Upper lobe of left lung (tissue), 6 donors: ENCODE measurements at regions not wholly inside any gene's neighbourhood (a gene's known extent, or its start where the extent isn't known, plus 50 kb on each side); places are given as distances from the start of the nearest gene placed in this dataset.

Source experiments
- ATAC-seq, 2 donors: fragments of 200-7000 bp; cut with Tn5 transposase; one replicate each; pipeline ENCODE4 v1.9.1; 2022; ENCODE audit warnings: mild to moderate bottlenecking in 2 of 2, moderate library complexity in 2 of 2; ENCODE audit not compliant: low FRiP score in 2 of 2
- DNase-seq, 2 donors: peaks; one replicate each; pipeline ENCODE4 v3.0.0-alpha.2; 2019 to 2020
- H3K27ac ChIP-seq, 4 donors: fragments of 200-600 bp; sonication (generic); one replicate each; pipeline ENCODE4 v1.5.1; 2016 to 2019
- H3K27me3 ChIP-seq, 4 donors: fragments of 200-600 bp; sonication (generic); one replicate each; pipeline ENCODE4 v1.5.1; 2017 to 2019
- H3K36me3 ChIP-seq, 4 donors: fragments of 200-600 bp; sonication (generic); one replicate each; pipeline ENCODE4 v1.5.1; 2016 to 2019
- H3K4me1 ChIP-seq, 4 donors: fragments of 200-600 bp; sonication (generic); one replicate each; pipeline ENCODE4 v1.5.1; 2018 to 2019
- H3K4me3 ChIP-seq, 4 donors: fragments of 200-600 bp; sonication (generic); one replicate each; pipeline ENCODE4 v1.5.1; 2017 to 2019; ENCODE audit warnings: mild to moderate bottlenecking in 2 of 4, moderate library complexity in 1 of 4
- H3K9me3 ChIP-seq, 4 donors: fragments of 200-600 bp; sonication (generic); one replicate each; pipeline ENCODE4 v1.5.1; 2018 to 2019
- EP300 ChIP-seq, 4 donors: sonication (generic); formaldehyde crosslinking; IDR thresholded peaks; one replicate each; pipeline ENCODE4 v1.5.1; 2017; ENCODE audit warnings: antibody characterized with exemption in 4 of 4, control low read depth in 2 of 4
- POLR2A ChIP-seq, 4 donors: fragments of 450-650 bp; IDR thresholded peaks; one replicate each; pipeline ENCODE4 v1.5.1; 2016 to 2017; ENCODE audit warnings: antibody characterized with exemption in 4 of 4, mild to moderate bottlenecking in 2 of 4
- POLR2AphosphoS5 ChIP-seq, 2 donors: sonication (generic); formaldehyde crosslinking; IDR thresholded peaks; one replicate each; pipeline ENCODE4 v1.5.1; 2017; ENCODE audit warnings: antibody characterized with exemption in 2 of 2
- WGBS, 2 donors: methylation state at CpG; one replicate each; pipeline ENCODE4 v1.1.5; 2017 to 2018; 5-methylcytosine and 5-hydroxymethylcytosine counted together
- TF ChIP-seq, protein P1 (sequence below), 6 experiments: fragments of 450-650 bp in 4 of 6; fragments of 200-600 bp in 2 of 6; sonication (generic) in 2 of 6; IDR thresholded peaks; one replicate each; pipeline ENCODE4 v1.5.1; 2016 to 2019; ENCODE audit warnings: antibody characterized with exemption in 6 of 6
- donor health status: DM: no; HTN: no; CAD: no; lungs with moderate emphysema.
- donor health status: DM: no; HTN: yes; CAD: no; lungs with severe emphysema.

DNA sequence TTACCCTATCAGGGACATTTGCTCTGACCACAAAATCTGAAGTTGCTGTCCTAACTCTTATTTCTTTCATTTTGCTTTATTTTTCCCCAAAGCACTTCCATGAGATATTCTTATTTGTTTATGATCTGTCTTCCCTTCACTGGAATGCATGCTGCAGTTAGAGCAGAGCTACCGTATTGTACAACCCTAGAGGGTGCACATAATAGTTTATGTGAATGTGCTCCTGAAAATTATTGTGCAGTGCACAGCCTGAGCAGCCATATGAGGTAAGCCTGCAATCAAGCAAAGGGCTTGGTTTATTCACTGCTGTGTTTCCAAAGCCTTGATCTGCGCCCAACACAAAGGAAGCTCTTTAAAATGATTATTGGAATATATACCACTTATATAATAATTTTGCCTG is 120.3 kb upstream of the CADPS start:
- no peak for TF ChIP-seq POLR2AphosphoS5 (IDR thresholded peaks at IDR 0.05)
- TF ChIP-seq POLR2A (IDR thresholded peaks at IDR 0.05): no peak
- no peak for TF ChIP-seq EP300 (IDR thresholded peaks at IDR 0.05)
- TF ChIP-seq, protein P1, sequence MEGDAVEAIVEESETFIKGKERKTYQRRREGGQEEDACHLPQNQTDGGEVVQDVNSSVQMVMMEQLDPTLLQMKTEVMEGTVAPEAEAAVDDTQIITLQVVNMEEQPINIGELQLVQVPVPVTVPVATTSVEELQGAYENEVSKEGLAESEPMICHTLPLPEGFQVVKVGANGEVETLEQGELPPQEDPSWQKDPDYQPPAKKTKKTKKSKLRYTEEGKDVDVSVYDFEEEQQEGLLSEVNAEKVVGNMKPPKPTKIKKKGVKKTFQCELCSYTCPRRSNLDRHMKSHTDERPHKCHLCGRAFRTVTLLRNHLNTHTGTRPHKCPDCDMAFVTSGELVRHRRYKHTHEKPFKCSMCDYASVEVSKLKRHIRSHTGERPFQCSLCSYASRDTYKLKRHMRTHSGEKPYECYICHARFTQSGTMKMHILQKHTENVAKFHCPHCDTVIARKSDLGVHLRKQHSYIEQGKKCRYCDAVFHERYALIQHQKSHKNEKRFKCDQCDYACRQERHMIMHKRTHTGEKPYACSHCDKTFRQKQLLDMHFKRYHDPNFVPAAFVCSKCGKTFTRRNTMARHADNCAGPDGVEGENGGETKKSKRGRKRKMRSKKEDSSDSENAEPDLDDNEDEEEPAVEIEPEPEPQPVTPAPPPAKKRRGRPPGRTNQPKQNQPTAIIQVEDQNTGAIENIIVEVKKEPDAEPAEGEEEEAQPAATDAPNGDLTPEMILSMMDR (IDR thresholded peaks at IDR 0.05): no peak

DNA sequence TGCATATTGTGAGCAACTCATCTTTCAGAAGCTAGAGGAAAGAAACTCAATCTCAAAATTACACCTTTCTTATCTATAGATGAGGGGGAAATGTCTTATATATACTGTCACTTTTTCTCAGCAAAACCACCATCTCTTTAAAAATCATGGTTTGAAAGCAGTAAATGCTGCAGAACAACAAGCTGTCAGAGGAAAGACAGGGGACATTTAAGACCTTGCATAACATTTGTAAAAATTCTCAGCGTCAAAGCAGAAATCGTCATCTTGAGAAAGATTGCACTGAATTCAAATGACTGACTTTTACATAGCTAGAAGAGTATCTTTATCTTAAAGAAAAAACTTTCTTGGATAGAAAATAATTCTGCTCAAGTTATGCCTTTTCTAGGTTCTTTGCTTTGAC is 122.2 kb upstream of the CADPS start:
- TF ChIP-seq EP300 (IDR thresholded peaks at IDR 0.05) (no peak), POLR2A (IDR thresholded peaks at IDR 0.05) (no peak), POLR2AphosphoS5 (IDR thresholded peaks at IDR 0.05) (no peak)
- TF ChIP-seq, protein P1 (IDR thresholded peaks at IDR 0.05): no peak
- Histone ChIP-seq H3K36me3 (no peaks in the 10 kb centered on the region), H3K27ac (no peak overlapping the region), H3K4me3 (no peak overlapping the region), H3K9me3 (no peaks in the 10 kb centered on the region), H3K27me3 (no peaks in the 10 kb centered on the region), H3K4me1 (no peaks in the 10 kb centered on the region)
- no peak for DNase-seq
- no peak for ATAC-seq
- 74 to 90% methylated on average over 2 of the region's 2 CpGs for whole genome bisulfite sequencing, 2 donors

More for the DNA sequence above, 120.3 kb upstream of the CADPS start:
- H3K36me3 ChIP-seq: no peaks in the 10 kb centered on the region
- no peaks in the 10 kb centered on the region for H3K4me1 ChIP-seq
- H3K4me3 ChIP-seq: no peak overlapping the region
- no peak for DNase-seq
- no peaks in the 10 kb centered on the region for H3K27me3 ChIP-seq
- WGBS, 2 donors: 79 to 84% methylated on average over 2 of the region's 2 CpGs
- no peaks in the 10 kb centered on the region for H3K9me3 ChIP-seq
- no peak for ATAC-seq
- no peak overlapping the region for H3K27ac ChIP-seq

DNA sequence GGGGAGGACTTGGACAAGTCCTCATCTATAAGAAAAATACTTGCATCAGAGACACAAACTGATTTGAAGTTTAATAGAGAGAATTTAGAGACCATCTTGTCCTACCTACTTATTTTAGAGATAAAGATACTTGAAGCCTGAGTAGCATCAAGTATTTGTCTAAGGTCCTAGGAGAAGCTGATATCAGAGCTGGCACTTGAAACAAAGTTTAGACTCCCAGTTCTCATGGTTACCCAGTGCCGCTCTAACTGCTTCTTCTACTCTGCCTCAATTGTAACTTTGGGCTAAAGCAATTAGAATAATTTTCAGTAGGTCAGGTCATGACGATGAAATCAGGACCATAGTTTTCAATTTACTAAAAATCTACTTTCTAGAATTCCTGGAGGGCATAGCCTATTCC is 123.9 kb upstream of the CADPS start:
- Histone ChIP-seq H3K9me3 (peaks cover 0 to 4% (median 0%) of the 10 kb centered on the region in 4 donors), H3K27me3 (no peaks in the 10 kb centered on the region), H3K27ac (no peak overlapping the region), H3K4me3 (no peak overlapping the region), H3K36me3 (no peaks in the 10 kb centered on the region), H3K4me1 (no peaks in the 10 kb centered on the region)
- 21 to 26% methylated on average over 2 of the region's 2 CpGs for WGBS, 2 donors
- ATAC-seq: no peak
- no peak for DNase-seq
- no peak for TF ChIP-seq EP300 (IDR thresholded peaks at IDR 0.05)
- TF ChIP-seq POLR2AphosphoS5 (IDR thresholded peaks at IDR 0.05): no peak
- TF ChIP-seq, protein P1 (IDR thresholded peaks at IDR 0.05): no peak
- TF ChIP-seq POLR2A (IDR thresholded peaks at IDR 0.05): no peak

DNA sequence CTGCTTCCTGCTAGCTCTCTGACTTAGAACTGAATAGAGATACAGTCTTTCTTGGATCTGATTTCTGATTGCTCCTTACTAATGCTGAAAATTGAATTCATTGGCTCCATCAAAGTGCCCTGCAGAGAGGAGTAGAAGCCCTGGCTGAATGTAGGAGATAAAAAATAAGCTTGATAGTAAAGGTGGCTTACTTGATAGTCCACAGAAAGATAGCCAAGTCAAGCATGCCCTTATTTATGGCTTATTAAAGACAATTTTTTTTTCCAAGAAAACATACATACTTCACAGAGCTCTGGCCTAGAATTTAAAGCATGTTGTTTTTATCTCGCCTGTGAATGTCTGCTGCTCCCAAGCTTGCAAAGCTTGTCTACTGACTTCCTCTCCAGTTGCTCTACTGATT is 124.6 kb upstream of the CADPS start:
- no peak for ATAC-seq
- 64 to 71% methylated on average over 1 of the region's 1 CpG for WGBS, 2 donors
- H3K4me1 ChIP-seq: no peaks in the 10 kb centered on the region
- H3K36me3 ChIP-seq: no peaks in the 10 kb centered on the region
- H3K27ac ChIP-seq: no peak overlapping the region
- H3K9me3 ChIP-seq: peaks cover 0 to 4% (median 0%) of the 10 kb centered on the region in 4 donors
- TF ChIP-seq POLR2A (IDR thresholded peaks at IDR 0.05) (no peak), EP300 (IDR thresholded peaks at IDR 0.05) (no peak), POLR2AphosphoS5 (IDR thresholded peaks at IDR 0.05) (no peak)
- TF ChIP-seq, protein P1 (IDR thresholded peaks at IDR 0.05): no peak
- H3K27me3 ChIP-seq: no peaks in the 10 kb centered on the region
- DNase-seq: no peak
- no peak overlapping the region for H3K4me3 ChIP-seq

DNA sequence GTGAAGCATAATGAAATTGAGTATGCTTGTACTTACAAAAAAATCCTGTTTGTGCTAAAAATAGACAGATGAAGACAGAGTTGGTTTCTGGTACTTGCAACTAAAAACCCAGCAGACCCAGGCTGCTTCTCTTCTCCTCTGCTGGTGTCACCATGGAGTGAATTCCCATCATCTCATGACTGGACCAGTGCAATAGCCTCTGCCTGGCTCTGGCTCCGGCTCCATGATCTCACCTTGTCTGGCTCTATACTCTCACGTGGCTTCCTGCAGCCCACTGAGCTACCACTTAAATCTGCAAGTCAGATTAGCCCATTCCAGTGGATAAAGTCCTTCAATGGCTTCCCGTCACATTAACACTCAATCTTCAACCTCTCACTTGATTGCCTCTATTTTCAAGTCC is 129.2 kb upstream of the CADPS start:
- no peak for DNase-seq
- Histone ChIP-seq H3K36me3 (no peaks in the 10 kb centered on the region), H3K4me1 (no peaks in the 10 kb centered on the region), H3K4me3 (no peak overlapping the region), H3K27me3 (no peaks in the 10 kb centered on the region), H3K9me3 (peaks cover 0 to 4% (median 0%) of the 10 kb centered on the region in 4 donors), H3K27ac (no peak overlapping the region)
- no peak for ATAC-seq
- WGBS, 2 donors: 76 to 91% methylated on average over 3 of the region's 3 CpGs
- TF ChIP-seq EP300 (IDR thresholded peaks at IDR 0.05): no peak
- TF ChIP-seq POLR2AphosphoS5 (IDR thresholded peaks at IDR 0.05): no peak
- TF ChIP-seq, protein P1 (IDR thresholded peaks at IDR 0.05): no peak
- TF ChIP-seq POLR2A (IDR thresholded peaks at IDR 0.05): no peak
